HG03025 (cell line): ENCODE measurements at regions not wholly inside any gene's neighbourhood (a gene's known extent, or its start where the extent isn't known, plus 50 kb on each side); places are given as distances from the start of the nearest gene placed in this dataset.

Experiments used
- ATAC-seq: cut with Tn5 transposase; IDR thresholded peaks from one replicate; pipeline ENCODE4 v1.9.1; 2021; ENCODE audit warnings: mild to moderate bottlenecking, moderate library complexity; ENCODE audit not compliant: unreplicated experiment, low FRiP score

DNA sequence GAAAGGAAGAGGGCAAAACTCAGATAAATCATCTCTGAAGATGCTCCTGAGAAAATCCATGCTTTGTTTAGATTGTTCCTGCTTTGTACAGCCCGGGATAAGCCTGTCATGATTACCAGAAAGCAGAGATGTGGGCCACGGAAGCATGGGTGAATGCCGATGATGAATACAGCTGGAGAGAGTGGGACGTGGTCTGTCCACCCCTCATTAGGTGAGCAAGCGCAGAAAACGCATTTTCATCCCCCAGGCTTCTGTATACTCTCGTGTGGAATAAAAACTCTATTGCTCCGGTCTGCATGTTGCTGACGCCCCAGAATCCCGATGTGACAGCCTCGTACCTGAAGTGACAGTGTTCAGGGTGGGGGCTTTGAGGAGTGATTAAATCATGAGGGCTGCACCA is 52.0 kb upstream of the SALL3 start:
- no peak for ATAC-seq

DNA sequence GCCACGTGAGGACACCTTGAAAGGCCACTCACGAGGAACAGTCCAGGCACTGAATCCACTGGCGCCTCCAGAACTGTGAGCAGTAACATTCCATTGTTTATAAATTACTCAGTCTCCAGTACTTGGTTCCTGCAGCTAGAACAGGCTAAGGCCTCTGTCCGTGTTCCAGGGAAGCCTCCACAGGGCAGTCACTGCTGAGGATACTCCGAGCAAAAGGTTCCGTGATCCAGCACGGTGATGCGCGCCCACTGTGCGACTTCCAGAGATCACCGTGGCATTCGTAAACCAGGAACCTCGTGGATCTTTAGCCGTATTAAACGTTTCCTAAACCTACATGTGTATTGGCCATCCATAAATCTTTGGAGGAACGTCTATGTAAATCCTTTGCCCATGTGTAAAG is 51.5 kb upstream of the SALL3 start:
- no peak for ATAC-seq

DNA sequence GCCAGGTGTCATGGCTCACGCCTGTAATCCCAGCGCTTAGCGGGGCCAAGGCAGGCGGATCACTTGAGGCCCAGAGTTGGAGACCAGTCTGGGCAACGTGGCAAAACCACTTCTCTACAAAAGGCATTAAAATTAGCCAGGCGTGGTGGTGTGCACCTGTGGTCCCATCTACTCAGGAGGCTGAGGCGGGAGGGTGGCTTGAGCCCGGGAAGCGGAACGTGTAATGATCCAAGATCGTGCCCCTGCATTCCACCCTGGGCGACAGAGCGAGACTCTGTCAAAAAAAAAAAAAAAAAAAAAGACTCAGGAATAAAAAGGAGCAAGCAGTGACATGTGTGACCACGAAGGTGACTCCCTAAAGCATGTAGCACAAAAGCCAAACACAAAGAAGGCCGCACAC is 50.1 kb upstream of the SALL3 start:
- ATAC-seq: no peak
